Smooth muscle cell (in vitro differentiated cells): ENCODE measurements at regions not wholly inside any gene's neighbourhood (a gene's known extent, or its start where the extent isn't known, plus 50 kb on each side); places are given as distances from the start of the nearest gene placed in this dataset.

Experiments
- DNase-seq: peaks from one replicate; lab custom pipeline; 2025; ENCODE audit not compliant: unreplicated experiment; lab: John Stamatoyannopoulos, UW
- H2AFZ ChIP-seq: fragments of 200-600 bp; sonication (generic); 2 replicates; pipeline ENCODE4 v1.6.0; 2016; ENCODE audit warnings: antibody characterized with exemption, low read depth, mild to moderate bottlenecking
- H3F3A ChIP-seq: fragments of 200-600 bp; sonication (generic); 2 replicates; pipeline ENCODE4 v1.6.0; 2017; ENCODE audit warnings: antibody characterized with exemption, low read depth
- H3K27ac ChIP-seq: fragments of 200-600 bp; sonication (generic); 2 replicates; pipeline ENCODE4 v1.5.1; 2016; ENCODE audit warnings: low read depth, mild to moderate bottlenecking
- H3K27me3 ChIP-seq: fragments of 200-600 bp; sonication (generic); 2 replicates; pipeline ENCODE4 v1.6.1; 2016; ENCODE audit warnings: low read depth, mild to moderate bottlenecking
- H3K36me3 ChIP-seq: fragments of 200-600 bp; sonication (generic); 2 replicates; pipeline ENCODE4 v1.5.1; 2016; ENCODE audit warnings: low read depth
- H3K4me1 ChIP-seq: fragments of 200-600 bp; sonication (generic); 2 replicates; pipeline ENCODE4 v1.5.1; 2016; ENCODE audit warnings: low read depth
- H3K4me2 ChIP-seq: fragments of 200-600 bp; sonication (generic); 2 replicates; pipeline ENCODE4 v1.6.0; 2016; ENCODE audit warnings: mild to moderate bottlenecking
- H3K4me3 ChIP-seq: fragments of 200-600 bp; sonication (generic); 2 replicates; pipeline ENCODE4 v1.5.1; 2016; ENCODE audit warnings: mild to moderate bottlenecking
- H3K79me2 ChIP-seq: fragments of 200-600 bp; sonication (generic); 2 replicates; pipeline ENCODE4 v1.6.0; 2016; ENCODE audit warnings: low read depth, mild to moderate bottlenecking
- H3K9ac ChIP-seq: fragments of 200-600 bp; sonication (generic); 2 replicates; pipeline ENCODE4 v1.6.0; 2016; ENCODE audit warnings: low read depth
- H3K9me3 ChIP-seq: fragments of 200-600 bp; sonication (generic); replicated peaks from 2 replicates; pipeline ENCODE4 v1.5.1; 2016; ENCODE audit warnings: low read depth
- H4K20me1 ChIP-seq: fragments of 200-600 bp; sonication (generic); 2 replicates; pipeline ENCODE4 v1.6.0; 2016; ENCODE audit warnings: low read depth
- WGBS: methylation state at CpG from one replicate; pipeline ENCODE4 v1.1.7; 2016; ENCODE audit warnings: low lambda C conversion rate; 5-methylcytosine and 5-hydroxymethylcytosine counted together
- TF ChIP-seq, protein P1 (sequence below): fragments of 200-600 bp; sonication (generic); IDR thresholded peaks from 2 replicates; pipeline ENCODE4 v1.5.1; 2017; ENCODE audit warnings: borderline replicate concordance, mild to moderate bottlenecking, antibody characterized with exemption; ENCODE audit not compliant: insufficient read depth, poor library complexity, severe bottlenecking

GRCh38 chr16:6200271-6200670 is 1102.7 kb upstream of the EEF2KMT start:
- H3K4me3 ChIP-seq: no peak overlapping the region
- no peak overlapping the region for H2AFZ ChIP-seq
- H3K27me3 ChIP-seq: no peaks in the 10 kb centered on the region
- H3K9ac ChIP-seq: no peak overlapping the region
- H3K36me3 ChIP-seq: no peaks in the 10 kb centered on the region
- no peaks in the 10 kb centered on the region for H4K20me1 ChIP-seq
- WGBS: 88% methylated on average over 6 of the region's 6 CpGs
- no peak overlapping the region for H3K27ac ChIP-seq
- H3K4me1 ChIP-seq: no peaks in the 10 kb centered on the region
- H3K79me2 ChIP-seq: no peaks in the 10 kb centered on the region
- H3F3A ChIP-seq: no peaks in the 10 kb centered on the region
- no peaks in the 10 kb centered on the region for H3K9me3 ChIP-seq
- DNase-seq: no peak
- TF ChIP-seq, protein P1, sequence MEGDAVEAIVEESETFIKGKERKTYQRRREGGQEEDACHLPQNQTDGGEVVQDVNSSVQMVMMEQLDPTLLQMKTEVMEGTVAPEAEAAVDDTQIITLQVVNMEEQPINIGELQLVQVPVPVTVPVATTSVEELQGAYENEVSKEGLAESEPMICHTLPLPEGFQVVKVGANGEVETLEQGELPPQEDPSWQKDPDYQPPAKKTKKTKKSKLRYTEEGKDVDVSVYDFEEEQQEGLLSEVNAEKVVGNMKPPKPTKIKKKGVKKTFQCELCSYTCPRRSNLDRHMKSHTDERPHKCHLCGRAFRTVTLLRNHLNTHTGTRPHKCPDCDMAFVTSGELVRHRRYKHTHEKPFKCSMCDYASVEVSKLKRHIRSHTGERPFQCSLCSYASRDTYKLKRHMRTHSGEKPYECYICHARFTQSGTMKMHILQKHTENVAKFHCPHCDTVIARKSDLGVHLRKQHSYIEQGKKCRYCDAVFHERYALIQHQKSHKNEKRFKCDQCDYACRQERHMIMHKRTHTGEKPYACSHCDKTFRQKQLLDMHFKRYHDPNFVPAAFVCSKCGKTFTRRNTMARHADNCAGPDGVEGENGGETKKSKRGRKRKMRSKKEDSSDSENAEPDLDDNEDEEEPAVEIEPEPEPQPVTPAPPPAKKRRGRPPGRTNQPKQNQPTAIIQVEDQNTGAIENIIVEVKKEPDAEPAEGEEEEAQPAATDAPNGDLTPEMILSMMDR: no peak
- H3K4me2 ChIP-seq: no peak overlapping the region

GRCh38 chr16:6195966-6196365 is 1098.4 kb upstream of the EEF2KMT start:
- Histone ChIP-seq H2AFZ (no peak overlapping the region), H3K9ac (no peak overlapping the region), H3K27ac (no peak overlapping the region), H3K4me3 (no peak overlapping the region), H3K4me1 (no peaks in the 10 kb centered on the region), H3K4me2 (no peak overlapping the region), H3F3A (no peaks in the 10 kb centered on the region), H3K36me3 (no peaks in the 10 kb centered on the region), H4K20me1 (no peaks in the 10 kb centered on the region), H3K9me3 (no peaks in the 10 kb centered on the region), H3K79me2 (no peaks in the 10 kb centered on the region), H3K27me3 (no peaks in the 10 kb centered on the region)
- no peak for DNase-seq
- WGBS: 14% methylated on average over 2 of the region's 2 CpGs
- TF ChIP-seq, protein P1: no peak

DNA sequence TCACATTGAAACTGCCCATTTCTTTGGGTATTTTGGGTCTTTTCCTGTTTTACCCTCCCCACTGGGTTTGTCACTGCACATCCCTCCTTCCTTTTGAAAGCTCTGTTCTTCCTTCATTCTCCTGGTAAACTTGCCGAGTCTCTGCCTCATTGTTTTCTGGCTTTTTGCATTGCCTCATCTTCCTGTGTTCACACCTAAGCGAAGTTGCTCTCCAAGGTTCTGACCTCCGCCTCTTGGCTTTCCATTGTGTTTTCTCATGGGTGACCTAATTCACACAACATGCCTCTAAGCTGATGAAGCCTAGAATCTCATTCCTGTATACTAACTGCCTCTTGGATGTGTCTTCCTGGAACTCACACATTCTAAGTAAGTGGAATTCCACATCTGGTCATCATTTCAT is 1096.1 kb upstream of the EEF2KMT start:
- WGBS: 30% methylated on average over 3 of the region's 3 CpGs

DNA sequence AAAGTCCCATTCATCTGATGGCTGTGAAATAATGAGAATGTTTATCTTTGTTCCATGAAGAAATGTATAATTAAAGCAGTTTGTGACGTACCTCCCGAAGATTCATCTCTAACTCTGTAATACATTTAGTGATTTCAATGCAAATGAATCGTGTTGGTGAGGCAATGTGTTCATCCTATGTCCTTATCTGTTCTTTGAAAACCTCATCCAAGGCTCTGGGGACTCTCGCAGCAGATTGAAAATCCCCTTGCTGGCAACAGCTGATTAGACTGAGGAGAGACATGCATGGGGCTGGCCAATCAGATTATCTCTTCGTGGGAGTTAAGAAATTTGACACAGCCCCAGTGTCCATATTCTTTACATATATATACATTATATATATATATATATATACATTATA is 1095.4 kb upstream of the EEF2KMT start:
- H2AFZ ChIP-seq: no peak overlapping the region
- no peaks in the 10 kb centered on the region for H3K4me1 ChIP-seq
- no peaks in the 10 kb centered on the region for H3K79me2 ChIP-seq
- 80% methylated on average over 5 of the region's 5 CpGs for WGBS
- no peak for DNase-seq
- no peak overlapping the region for H3K9ac ChIP-seq
- H3K9me3 ChIP-seq: no peaks in the 10 kb centered on the region
- no peaks in the 10 kb centered on the region for H3K27me3 ChIP-seq
- H3K4me2 ChIP-seq: no peak overlapping the region
- H3K4me3 ChIP-seq: no peak overlapping the region
- H3F3A ChIP-seq: no peaks in the 10 kb centered on the region
- TF ChIP-seq, protein P1: no peak
- no peaks in the 10 kb centered on the region for H4K20me1 ChIP-seq
- H3K36me3 ChIP-seq: no peaks in the 10 kb centered on the region
- no peak overlapping the region for H3K27ac ChIP-seq

More for the DNA sequence above, 1096.1 kb upstream of the EEF2KMT start:
- no peak overlapping the region for H3K4me3 ChIP-seq
- H3K9ac ChIP-seq: no peak overlapping the region
- H3K9me3 ChIP-seq: no peaks in the 10 kb centered on the region
- H4K20me1 ChIP-seq: no peaks in the 10 kb centered on the region
- no peak for DNase-seq
- TF ChIP-seq, protein P1: no peak
- H3K4me2 ChIP-seq: no peak overlapping the region
- no peak overlapping the region for H2AFZ ChIP-seq
- H3K4me1 ChIP-seq: no peaks in the 10 kb centered on the region
- no peaks in the 10 kb centered on the region for H3K36me3 ChIP-seq
- H3F3A ChIP-seq: no peaks in the 10 kb centered on the region
- H3K27ac ChIP-seq: no peak overlapping the region
- H3K27me3 ChIP-seq: no peaks in the 10 kb centered on the region
- no peaks in the 10 kb centered on the region for H3K79me2 ChIP-seq
